ENCODE measurements at regions not wholly inside any gene's neighbourhood (a gene's known extent, or its start where the extent isn't known, plus 50 kb on each side); places are given as distances from the start of the nearest gene placed in this dataset.

- H3K4me1 ChIP-seq (ENCODE audit: insufficient read depth, low read length) = no peaks in the 10 kb centered on the region
- POLR2A ChIA-PET = no interaction called here
- no peaks in the 10 kb centered on the region for H3K9me3 ChIP-seq (ENCODE audit: low read length)
- no peak overlapping the region for H3K4me3 ChIP-seq (replicated peaks in 1 of 3; ENCODE audit: insufficient read depth in 1 of 3, low read depth in 2 of 3, low read length in 3 of 3)
- 33% methylated on average over 5 of the region's 5 CpGs for WGBS (ENCODE audit: low lambda C conversion rate)
- ATAC-seq = no peak
- no peaks in the 10 kb centered on the region for H3K36me3 ChIP-seq (replicated peaks in 1 of 2; ENCODE audit: control insufficient read depth in 1 of 2, insufficient read depth in 2 of 2, low read length in 2 of 2)
- TF ChIP-seq, protein P1, sequence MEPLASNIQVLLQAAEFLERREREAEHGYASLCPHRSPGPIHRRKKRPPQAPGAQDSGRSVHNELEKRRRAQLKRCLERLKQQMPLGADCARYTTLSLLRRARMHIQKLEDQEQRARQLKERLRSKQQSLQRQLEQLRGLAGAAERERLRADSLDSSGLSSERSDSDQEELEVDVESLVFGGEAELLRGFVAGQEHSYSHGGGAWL (CRISPR knock-in tag; IDR thresholded peaks at IDR 0.05) = no peak
- TF ChIP-seq DR1 (CRISPR knock-in tag; IDR thresholded peaks at IDR 0.05) (no peak), ZIK1 (CRISPR knock-in tag; IDR thresholded peaks at IDR 0.05; ENCODE audit: borderline replicate concordance, low read depth) (no peak), ZNF780A (CRISPR knock-in tag; IDR thresholded peaks at IDR 0.05) (no peak), ZNF781 (CRISPR knock-in tag; IDR thresholded peaks at IDR 0.05; ENCODE audit: borderline replicate concordance, not compliant biosample characterization) (no peak), NR3C1 (CRISPR knock-in tag; IDR thresholded peaks at IDR 0.05) (no peak), TBL1XR1 (IDR thresholded peaks at IDR 0.05; ENCODE audit: borderline replicate concordance, low read length, partially characterized antibody) (no peak), ZNF234 (CRISPR knock-in tag; conservative IDR thresholded peaks at IDR 0.05) (no peak), SOX13 (IDR thresholded peaks at IDR 0.05) (no peak), SOX13 (CRISPR knock-in tag; conservative IDR thresholded peaks at IDR 0.05 in 1 of 2, IDR thresholded peaks at IDR 0.05 in 1 of 2) (no peak), KAT7 (CRISPR knock-in tag; IDR thresholded peaks at IDR 0.05; ENCODE audit: borderline replicate concordance) (no peak), U2AF2 (IDR thresholded peaks at IDR 0.05; ENCODE audit: low read depth, low read length) (no peak)
- no peaks in the 10 kb centered on the region for H3K79me2 ChIP-seq (ENCODE audit: insufficient read depth, low read length)
- DNase-seq (ENCODE audit: low spot score) = no peak
- in situ Hi-C loops (cut with HindIII; ENCODE audit: extremely low pct_ligation_motif_present, low pct_unique_long_range_greater_than_20kb) = no loop called here
- BruUV-seq (replicated peaks) = no TSS peak
- CTCF ChIA-PET (ENCODE audit: low intra/inter-chr PET ratio, low total read pairs) = no interaction called here
- H3K9ac ChIP-seq (ENCODE audit: insufficient read depth, low read depth, low read length) = no peak overlapping the region
- no peak overlapping the region for H3K4me2 ChIP-seq (ENCODE audit: low read depth, low read length)
- H3K27ac ChIP-seq (ENCODE audit: extremely low read length, insufficient read depth, low read length) = no peak overlapping the region
- H4K20me1 ChIP-seq (ENCODE audit: insufficient read depth, low read length) = no peaks in the 10 kb centered on the region
- FAIRE-seq = no peak
- no peak overlapping the region for H2AFZ ChIP-seq (ENCODE audit: low read length)
- no peaks in the 10 kb centered on the region for H3K27me3 ChIP-seq (ENCODE audit: control insufficient read depth in 1 of 2, insufficient read depth in 2 of 2, low read length in 2 of 2)
- intact Hi-C loops (cut with micrococcal nuclease; ENCODE audit: unreplicated experiment) = no loop called here
Measured at GRCh38 chr15:91572110-91572509, 281.4 kb upstream of the SLCO3A1 start.

All from HepG2 (cell line).